Skeletal muscle tissue (tissue), 3 donors: ENCODE measurements at regions not wholly inside any gene's neighbourhood (a gene's known extent, or its start where the extent isn't known, plus 50 kb on each side); places are given as distances from the start of the nearest gene placed in this dataset.
"Not testable (repeated sequence)": the region's sequence is repeated elsewhere in the genome, so short reads cannot be mapped to it uniquely, and the experiment has no call there.

ENCODE experiments used
- H3K27ac ChIP-seq: one replicate; pipeline ENCODE4 v1.7.0; 2013; ENCODE audit warnings: mild to moderate bottlenecking, low read depth, low read length, inconsistent platforms
- H3K27me3 ChIP-seq, 3 donors: one replicate each; pipeline ENCODE4 v1.7.0; 2013; ENCODE audit warnings: low read length in 3 of 3; ENCODE audit not compliant: control insufficient read depth in 3 of 3, insufficient read depth in 3 of 3
- H3K36me3 ChIP-seq, 3 donors: one replicate each; pipeline ENCODE4 v1.7.0; 2013; ENCODE audit warnings: low read length in 3 of 3; ENCODE audit not compliant: control insufficient read depth in 3 of 3, insufficient read depth in 3 of 3
- H3K4me1 ChIP-seq, 3 donors: one replicate each; pipeline ENCODE4 v1.7.0; 2013; ENCODE audit warnings: low read length in 3 of 3, mild to moderate bottlenecking in 3 of 3; ENCODE audit not compliant: control insufficient read depth in 3 of 3, insufficient read depth in 3 of 3
- H3K4me3 ChIP-seq, 3 donors: one replicate each; pipeline ENCODE4 v1.7.0; 2013; ENCODE audit warnings: low read length in 3 of 3
- H3K9ac ChIP-seq, 3 donors: one replicate each; pipeline ENCODE4 v1.7.0; 2013; ENCODE audit warnings: low read length in 3 of 3, mild to moderate bottlenecking in 3 of 3, moderate library complexity in 2 of 3, low read depth in 1 of 3
- H3K9me3 ChIP-seq, 3 donors: one replicate each; pipeline ENCODE4 v1.7.0; 2013; ENCODE audit warnings: low read length in 3 of 3; ENCODE audit not compliant: control insufficient read depth in 3 of 3
- donor health status: Osteomylitis.

- no peak overlapping the region for H3K4me3 ChIP-seq
- no peaks in the 10 kb centered on the region for H3K4me1 ChIP-seq
- H3K9ac ChIP-seq = no peak overlapping the region
- no peaks in the 10 kb centered on the region for H3K36me3 ChIP-seq
- H3K27me3 ChIP-seq = no peaks in the 10 kb centered on the region
- no peak overlapping the region for H3K27ac ChIP-seq
- H3K9me3 ChIP-seq = no peaks in the 10 kb centered on the region
Observed at GRCh38 chr3:25906132-25906906, 116.4 kb downstream of the OXSM start.

DNA sequence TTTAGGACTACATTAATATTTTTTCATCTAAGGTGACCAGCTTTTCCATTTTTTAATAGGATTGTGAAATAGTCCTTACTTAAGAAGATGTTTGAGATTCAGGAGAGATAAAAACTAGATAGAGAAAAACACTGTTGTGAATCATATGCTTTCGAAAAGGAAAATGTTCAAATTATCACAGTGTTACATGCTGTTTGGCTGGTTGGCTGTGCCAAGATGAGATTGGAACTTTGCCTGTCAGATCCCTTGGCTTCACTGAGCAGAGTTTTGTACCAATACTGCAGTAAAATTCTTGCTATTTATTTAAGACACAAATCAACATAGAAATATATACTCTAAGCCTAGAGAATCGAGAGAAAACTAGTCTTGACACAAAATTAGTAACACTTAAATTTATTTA is 117.2 kb downstream of the OXSM start:
- Histone ChIP-seq H3K36me3 (no peaks in the 10 kb centered on the region), H3K9me3 (no peaks in the 10 kb centered on the region), H3K4me1 (no peaks in the 10 kb centered on the region), H3K4me3 (no peak overlapping the region), H3K9ac (no peak overlapping the region), H3K27me3 (no peaks in the 10 kb centered on the region), H3K27ac (no peak overlapping the region)

- Histone ChIP-seq H3K4me3 (no peak overlapping the region), H3K27ac (no peak overlapping the region), H3K9me3 (no peaks in the 10 kb centered on the region), H3K36me3 (no peaks in the 10 kb centered on the region), H3K9ac (no peak overlapping the region), H3K4me1 (no peaks in the 10 kb centered on the region), H3K27me3 (no peaks in the 10 kb centered on the region)
Observed at GRCh38 chr3:25910105-25910504, 120.2 kb downstream of the OXSM start.

- H3K4me1 ChIP-seq = no peaks in the 10 kb centered on the region
- no peaks in the 10 kb centered on the region for H3K36me3 ChIP-seq
- no peak overlapping the region for H3K9ac ChIP-seq
- H3K27me3 ChIP-seq = no peaks in the 10 kb centered on the region
- no peak overlapping the region for H3K4me3 ChIP-seq
- no peaks in the 10 kb centered on the region for H3K9me3 ChIP-seq
- no peak overlapping the region for H3K27ac ChIP-seq
Observed at GRCh38 chr3:25910997-25911396, 121.1 kb downstream of the OXSM start.

DNA sequence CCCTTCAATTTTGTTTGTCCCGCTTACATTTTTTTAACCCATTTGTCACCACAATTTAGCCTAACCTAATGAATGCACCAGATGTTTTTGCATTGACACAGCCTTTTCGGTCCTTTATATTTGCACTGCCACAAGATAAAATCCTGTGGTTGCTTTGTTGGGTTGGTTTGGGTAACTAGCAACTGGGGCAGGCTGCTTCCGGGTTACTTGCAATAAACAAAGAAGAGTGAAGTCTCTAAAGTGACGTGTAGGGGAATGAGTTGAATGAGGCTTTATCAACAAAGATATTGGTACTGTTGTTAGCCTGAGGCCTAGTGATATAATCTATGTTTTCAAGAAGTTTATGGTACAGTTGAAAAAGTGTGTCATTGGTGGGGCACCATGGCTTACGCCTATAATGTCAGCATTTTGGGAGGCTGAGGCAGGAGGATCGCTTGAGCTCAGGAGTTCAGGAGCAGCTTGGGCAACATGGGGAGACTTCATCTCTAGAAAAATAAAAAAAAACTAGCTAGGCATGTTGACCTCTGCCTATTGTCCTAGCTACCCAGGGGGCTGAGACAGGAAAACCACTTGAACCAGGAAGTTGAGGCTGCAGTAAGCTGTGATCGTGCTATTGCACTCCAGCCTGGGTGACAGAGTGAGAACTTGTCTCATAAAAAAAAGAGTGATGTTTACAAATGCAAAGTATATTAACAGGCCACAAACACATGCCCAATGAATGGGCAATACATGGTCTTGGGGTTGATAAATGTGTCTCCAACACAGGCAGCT is 121.8 kb downstream of the OXSM start:
- Histone ChIP-seq H3K4me1 (no peaks in the 10 kb centered on the region), H3K27ac (no peak overlapping the region), H3K9ac (no peak overlapping the region), H3K27me3 (no peaks in the 10 kb centered on the region), H3K36me3 (no peaks in the 10 kb centered on the region), H3K9me3 (no peaks in the 10 kb centered on the region), H3K4me3 (no peak overlapping the region)

DNA sequence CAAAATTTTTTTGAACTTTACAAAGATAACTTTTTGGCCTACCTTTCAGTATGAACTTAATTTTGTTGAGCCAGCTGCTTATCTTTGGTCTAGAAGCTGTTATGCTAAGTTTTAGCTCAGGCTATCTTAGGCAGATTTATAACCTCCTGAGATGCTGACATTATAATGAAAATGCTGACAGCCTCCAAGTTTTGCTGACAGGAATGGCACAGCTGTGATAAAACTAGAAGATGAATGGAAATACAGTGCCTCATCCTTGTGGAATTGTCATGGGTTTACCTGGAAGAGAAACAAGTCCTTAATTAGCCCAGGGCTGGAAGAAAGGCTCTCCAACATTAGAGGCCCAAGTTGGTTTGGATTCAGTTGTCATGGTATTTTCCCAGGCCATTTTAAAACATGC is 123.3 kb downstream of the OXSM start:
- Histone ChIP-seq H3K27me3 (no peaks in the 10 kb centered on the region), H3K4me3 (no peak overlapping the region), H3K27ac (no peak overlapping the region), H3K9me3 (peaks cover 0 to 3% (median 0%) of the 10 kb centered on the region in 3 donors), H3K4me1 (no peaks in the 10 kb centered on the region), H3K9ac (no peak overlapping the region), H3K36me3 (no peaks in the 10 kb centered on the region)

DNA sequence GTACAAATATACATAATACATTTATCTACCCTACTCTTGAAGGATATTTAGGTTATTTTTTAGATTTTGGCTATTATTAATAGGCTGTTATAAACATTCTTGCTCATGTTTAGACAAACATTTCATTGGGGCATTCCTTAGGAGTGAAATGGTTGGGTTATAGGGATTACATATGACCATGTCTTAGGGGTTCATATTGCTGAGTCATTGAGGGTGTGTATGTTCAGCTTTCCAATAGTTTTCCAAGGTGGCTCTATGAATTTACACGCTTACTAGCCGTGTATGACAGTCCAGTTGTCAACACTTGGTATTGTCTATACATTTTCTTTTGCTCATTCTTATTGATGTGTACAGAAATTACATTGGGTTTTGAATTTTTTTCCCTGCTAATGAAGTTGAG is 125.8 kb downstream of the OXSM start:
- no peak overlapping the region for H3K9ac ChIP-seq
- no peaks in the 10 kb centered on the region for H3K4me1 ChIP-seq
- no peaks in the 10 kb centered on the region for H3K36me3 ChIP-seq
- no peaks in the 10 kb centered on the region for H3K27me3 ChIP-seq
- H3K27ac ChIP-seq = no peak overlapping the region
- peaks cover 0 to 3% (median 0%) of the 10 kb centered on the region in 3 donors for H3K9me3 ChIP-seq
- no peak overlapping the region for H3K4me3 ChIP-seq

- Histone ChIP-seq H3K4me3 (no peak overlapping the region), H3K9me3 (peaks cover 0 to 3% (median 0%) of the 10 kb centered on the region in 3 donors), H3K27ac (no peak overlapping the region), H3K27me3 (no peaks in the 10 kb centered on the region), H3K4me1 (no peaks in the 10 kb centered on the region), H3K9ac (no peak overlapping the region), H3K36me3 (no peaks in the 10 kb centered on the region)
Observed at GRCh38 chr3:25916321-25916720, 126.4 kb downstream of the OXSM start.

GRCh38 chr3:25931967-25932366 is 142.1 kb downstream of the OXSM start:
- H3K9ac ChIP-seq, H3K4me3 ChIP-seq, H3K4me1 ChIP-seq, H3K27me3 ChIP-seq, H3K27ac ChIP-seq, H3K36me3 ChIP-seq, H3K9me3 ChIP-seq: not testable (repeated sequence)

- Histone ChIP-seq H3K9me3 (no peaks in the 10 kb centered on the region), H3K4me3 (no peak overlapping the region)
Observed at GRCh38 chr3:25938566-25939325, 148.9 kb downstream of the OXSM start.

More at GRCh38 chr3:25938566-25939325, 148.9 kb downstream of the OXSM start:
- H3K9ac ChIP-seq = no peak overlapping the region
- no peak overlapping the region for H3K27ac ChIP-seq
- no peaks in the 10 kb centered on the region for H3K4me1 ChIP-seq
- H3K36me3 ChIP-seq = no peaks in the 10 kb centered on the region
- H3K27me3 ChIP-seq = no peaks in the 10 kb centered on the region
